ENCODE measurements at regions not wholly inside any gene's neighbourhood (a gene's known extent, or its start where the extent isn't known, plus 50 kb on each side); places are given as distances from the start of the nearest gene placed in this dataset.

DNA sequence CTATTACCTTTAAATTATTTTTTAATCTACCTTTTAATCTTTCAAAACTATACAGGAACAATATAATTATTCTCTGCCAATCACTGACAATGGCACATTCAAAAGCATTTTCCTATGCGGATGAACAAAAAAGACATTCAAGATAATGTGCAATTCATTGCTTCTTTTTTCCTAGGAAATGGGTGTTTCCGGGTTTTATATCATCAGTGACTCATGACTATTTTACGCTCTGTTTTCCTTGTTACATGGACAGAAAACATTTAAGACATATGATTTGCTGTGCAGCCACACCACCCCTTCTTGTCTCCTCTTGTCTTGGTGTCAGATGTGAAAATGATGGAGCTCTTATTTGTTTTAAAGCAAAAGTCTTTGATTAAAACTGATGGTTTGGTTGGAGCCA, 184.7 kb upstream of the LINC00305 start:
- no peak overlapping the region for H3K4me3 ChIP-seq (ENCODE audit: low read length)

DNA sequence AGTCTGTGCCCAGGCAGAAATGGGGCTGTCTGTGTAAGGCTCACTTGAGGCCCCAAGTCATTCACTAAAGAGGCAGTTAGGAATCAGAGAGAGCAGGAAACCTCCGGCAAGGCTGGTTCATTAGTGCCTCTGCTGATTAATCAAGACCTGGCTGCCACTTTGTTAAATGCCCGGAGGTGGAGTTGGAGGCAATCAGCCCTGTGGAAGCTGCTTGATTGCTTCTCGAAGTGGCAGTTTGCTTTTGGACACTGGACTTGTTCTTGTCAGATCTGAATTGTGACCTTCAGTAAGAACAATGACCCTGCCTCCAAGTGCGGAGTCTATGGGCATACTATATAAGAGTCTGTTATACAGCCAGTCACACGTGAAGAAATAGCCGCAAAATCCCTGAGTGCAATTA, 183.9 kb upstream of the LINC00305 start:
- H3K9me3 ChIP-seq (replicated peaks; ENCODE audit: insufficient read depth, low read length): no peaks in the 10 kb centered on the region
- H3K9me2 ChIP-seq (replicated peaks; ENCODE audit: insufficient read depth, low read length): no peaks in the 10 kb centered on the region
- no peaks in the 10 kb centered on the region for H3K4me1 ChIP-seq (ENCODE audit: low read length)
- H3K9ac ChIP-seq (ENCODE audit: low read length): no peak overlapping the region
- no peaks in the 10 kb centered on the region for H3K27me3 ChIP-seq (replicated peaks; ENCODE audit: insufficient read depth, low read length)
- H3F3A ChIP-seq (ENCODE audit: insufficient read depth, low read length): no peaks in the 10 kb centered on the region
- no peak for DNase-seq
- H3K4me2 ChIP-seq (ENCODE audit: low read depth, low read length): no peak overlapping the region
- H4K20me1 ChIP-seq (ENCODE audit: insufficient read depth, low read length): no peaks in the 10 kb centered on the region
- H3K79me2 ChIP-seq (ENCODE audit: low read length): no peaks in the 10 kb centered on the region
- H3K36me3 ChIP-seq (replicated peaks; ENCODE audit: insufficient read depth, low read length): no peaks in the 10 kb centered on the region
- no peak overlapping the region for H3K27ac ChIP-seq (ENCODE audit: low read length)
- H2AFZ ChIP-seq (ENCODE audit: low read length): no peak overlapping the region
- no peak overlapping the region for H3K4me3 ChIP-seq (ENCODE audit: low read length)
- TF ChIP-seq, protein P1, sequence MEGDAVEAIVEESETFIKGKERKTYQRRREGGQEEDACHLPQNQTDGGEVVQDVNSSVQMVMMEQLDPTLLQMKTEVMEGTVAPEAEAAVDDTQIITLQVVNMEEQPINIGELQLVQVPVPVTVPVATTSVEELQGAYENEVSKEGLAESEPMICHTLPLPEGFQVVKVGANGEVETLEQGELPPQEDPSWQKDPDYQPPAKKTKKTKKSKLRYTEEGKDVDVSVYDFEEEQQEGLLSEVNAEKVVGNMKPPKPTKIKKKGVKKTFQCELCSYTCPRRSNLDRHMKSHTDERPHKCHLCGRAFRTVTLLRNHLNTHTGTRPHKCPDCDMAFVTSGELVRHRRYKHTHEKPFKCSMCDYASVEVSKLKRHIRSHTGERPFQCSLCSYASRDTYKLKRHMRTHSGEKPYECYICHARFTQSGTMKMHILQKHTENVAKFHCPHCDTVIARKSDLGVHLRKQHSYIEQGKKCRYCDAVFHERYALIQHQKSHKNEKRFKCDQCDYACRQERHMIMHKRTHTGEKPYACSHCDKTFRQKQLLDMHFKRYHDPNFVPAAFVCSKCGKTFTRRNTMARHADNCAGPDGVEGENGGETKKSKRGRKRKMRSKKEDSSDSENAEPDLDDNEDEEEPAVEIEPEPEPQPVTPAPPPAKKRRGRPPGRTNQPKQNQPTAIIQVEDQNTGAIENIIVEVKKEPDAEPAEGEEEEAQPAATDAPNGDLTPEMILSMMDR (IDR thresholded peaks at IDR 0.05; ENCODE audit: low read length): no peak
- TF ChIP-seq EZH2phosphoT487 (IDR thresholded peaks at IDR 0.05; ENCODE audit: low read length) (no peak), EZH2 (optimal IDR thresholded peaks at IDR 0.05; ENCODE audit: low read depth, low read length) (no peak)

More for the DNA sequence above, 184.7 kb upstream of the LINC00305 start:
- TF ChIP-seq, protein P1 (IDR thresholded peaks at IDR 0.05; ENCODE audit: low read length): no peak
- TF ChIP-seq EZH2phosphoT487 (IDR thresholded peaks at IDR 0.05; ENCODE audit: low read length) (no peak), EZH2 (optimal IDR thresholded peaks at IDR 0.05; ENCODE audit: low read depth, low read length) (no peak)
- H3K4me1 ChIP-seq (ENCODE audit: low read length): no peaks in the 10 kb centered on the region
- H3K9me3 ChIP-seq (replicated peaks; ENCODE audit: insufficient read depth, low read length): no peaks in the 10 kb centered on the region
- no peaks in the 10 kb centered on the region for H3K27me3 ChIP-seq (replicated peaks; ENCODE audit: insufficient read depth, low read length)
- DNase-seq: no peak
- no peak overlapping the region for H3K27ac ChIP-seq (ENCODE audit: low read length)
- no peaks in the 10 kb centered on the region for H3K9me2 ChIP-seq (replicated peaks; ENCODE audit: insufficient read depth, low read length)
- H3K36me3 ChIP-seq (replicated peaks; ENCODE audit: insufficient read depth, low read length): no peaks in the 10 kb centered on the region
- H3K4me2 ChIP-seq (ENCODE audit: low read depth, low read length): no peak overlapping the region
- H2AFZ ChIP-seq (ENCODE audit: low read length): no peak overlapping the region
- H4K20me1 ChIP-seq (ENCODE audit: insufficient read depth, low read length): no peaks in the 10 kb centered on the region
- no peaks in the 10 kb centered on the region for H3K79me2 ChIP-seq (ENCODE audit: low read length)
- H3K9ac ChIP-seq (ENCODE audit: low read length): no peak overlapping the region
- no peaks in the 10 kb centered on the region for H3F3A ChIP-seq (ENCODE audit: insufficient read depth, low read length)

DNA sequence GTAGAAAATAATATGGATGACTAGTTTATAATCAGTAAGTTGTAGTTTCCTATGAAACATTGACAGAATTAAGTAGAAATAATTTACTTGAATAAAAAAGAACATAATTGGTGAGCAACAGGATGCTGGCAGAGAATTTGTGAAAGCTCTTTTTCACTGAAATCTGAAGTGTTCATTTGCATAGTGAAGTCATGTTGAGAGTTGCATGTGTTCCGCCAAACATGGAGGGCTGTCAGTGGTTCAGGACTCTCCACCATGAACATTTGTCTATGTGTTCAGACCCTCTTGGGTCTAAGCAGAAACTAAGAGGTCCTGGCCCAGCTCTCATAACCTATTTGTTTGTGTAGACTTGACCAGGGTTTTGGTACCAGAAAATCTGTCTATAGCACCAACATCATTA, 182.5 kb upstream of the LINC00305 start:
- Histone ChIP-seq H3K27ac (ENCODE audit: low read length) (no peak overlapping the region), H2AFZ (ENCODE audit: low read length) (no peak overlapping the region), H3K79me2 (ENCODE audit: low read length) (no peaks in the 10 kb centered on the region), H3K4me2 (ENCODE audit: low read depth, low read length) (no peak overlapping the region), H3K4me1 (ENCODE audit: low read length) (no peaks in the 10 kb centered on the region), H4K20me1 (ENCODE audit: insufficient read depth, low read length) (no peaks in the 10 kb centered on the region), H3F3A (ENCODE audit: insufficient read depth, low read length) (no peaks in the 10 kb centered on the region), H3K9me3 (replicated peaks; ENCODE audit: insufficient read depth, low read length) (no peaks in the 10 kb centered on the region), H3K4me3 (ENCODE audit: low read length) (no peak overlapping the region), H3K9me2 (replicated peaks; ENCODE audit: insufficient read depth, low read length) (no peaks in the 10 kb centered on the region), H3K9ac (ENCODE audit: low read length) (no peak overlapping the region), H3K36me3 (replicated peaks; ENCODE audit: insufficient read depth, low read length) (no peaks in the 10 kb centered on the region), H3K27me3 (replicated peaks; ENCODE audit: insufficient read depth, low read length) (no peaks in the 10 kb centered on the region)
- TF ChIP-seq EZH2phosphoT487 (IDR thresholded peaks at IDR 0.05; ENCODE audit: low read length) (no peak), EZH2 (optimal IDR thresholded peaks at IDR 0.05; ENCODE audit: low read depth, low read length) (no peak)
- TF ChIP-seq, protein P1 (IDR thresholded peaks at IDR 0.05; ENCODE audit: low read length): no peak
- DNase-seq: no peak

Measured in MM.1S (cell line).